GM21367 (cell line): ENCODE measurements at regions not wholly inside any gene's neighbourhood (a gene's known extent, or its start where the extent isn't known, plus 50 kb on each side); places are given as distances from the start of the nearest gene placed in this dataset.

ENCODE experiments used
- ATAC-seq: cut with Tn5 transposase; IDR thresholded peaks from one replicate; pipeline ENCODE4 v1.9.1; 2021; ENCODE audit not compliant: unreplicated experiment

DNA sequence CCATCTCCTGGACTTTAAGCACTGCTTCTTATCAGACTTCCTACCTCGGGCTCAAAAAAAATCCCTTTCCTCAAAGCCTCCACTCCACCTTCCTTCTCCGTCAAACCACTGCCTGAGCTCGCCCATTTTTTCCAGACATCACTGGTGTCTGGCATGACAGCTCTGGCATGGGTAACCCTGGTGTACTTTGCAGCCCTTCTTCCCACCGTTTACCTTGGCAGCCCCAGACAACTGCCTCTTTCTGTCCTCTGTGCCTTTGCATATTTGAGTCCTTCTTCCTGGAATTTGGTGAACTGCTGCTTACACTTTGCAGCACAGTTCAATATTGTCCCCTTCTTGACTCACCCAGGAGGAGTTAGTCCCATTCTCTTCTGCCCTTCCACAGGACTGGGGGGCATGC, 144.6 kb upstream of the TBX20 start:
- ATAC-seq = no peak

DNA sequence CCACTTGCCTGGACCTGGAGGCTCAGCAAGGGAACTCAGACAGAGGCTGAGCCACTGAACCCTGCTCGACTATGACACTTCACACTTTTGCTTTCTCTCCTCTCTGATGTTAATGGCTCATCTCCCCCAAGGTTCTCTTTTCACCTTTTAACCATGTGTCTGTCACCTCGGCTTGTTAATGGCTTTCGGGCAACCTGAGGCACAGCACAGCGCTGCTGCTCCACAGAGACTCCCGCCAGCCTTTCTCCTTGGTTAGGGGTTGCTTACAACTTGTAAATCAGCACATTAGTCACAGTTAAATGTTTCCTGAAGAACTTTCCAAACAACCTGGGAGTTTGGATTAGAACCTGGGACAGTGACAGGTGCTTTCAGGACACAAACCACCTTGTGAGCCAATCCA, 136.2 kb upstream of the TBX20 start:
- ATAC-seq = no peak

DNA sequence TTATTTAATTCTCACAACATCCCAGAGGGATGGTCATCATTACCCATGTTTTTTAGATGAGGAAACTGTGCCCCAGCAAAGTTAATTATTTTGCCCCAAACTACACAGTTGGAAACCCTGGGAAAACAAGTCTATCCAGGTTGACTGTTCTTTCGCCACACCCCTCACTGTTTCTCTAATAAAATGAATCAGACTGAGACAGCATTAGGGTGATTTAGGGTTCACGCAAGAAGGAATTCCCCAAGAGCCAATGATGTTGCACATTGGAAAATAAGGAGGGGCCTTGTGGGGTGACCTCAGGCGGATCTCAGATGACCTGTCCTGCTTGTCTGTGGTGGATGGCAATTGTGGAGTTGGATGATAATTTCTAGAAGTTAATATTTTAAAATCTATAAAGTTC, 135.7 kb upstream of the TBX20 start:
- no peak for ATAC-seq

- ATAC-seq = no peak
These were observed 133.2 kb upstream of the TBX20 start for GRCh38 chr7:35386816-35387706.

GRCh38 chr7:35386082-35386815, 132.3 kb upstream of the TBX20 start:
- no peak for ATAC-seq

DNA sequence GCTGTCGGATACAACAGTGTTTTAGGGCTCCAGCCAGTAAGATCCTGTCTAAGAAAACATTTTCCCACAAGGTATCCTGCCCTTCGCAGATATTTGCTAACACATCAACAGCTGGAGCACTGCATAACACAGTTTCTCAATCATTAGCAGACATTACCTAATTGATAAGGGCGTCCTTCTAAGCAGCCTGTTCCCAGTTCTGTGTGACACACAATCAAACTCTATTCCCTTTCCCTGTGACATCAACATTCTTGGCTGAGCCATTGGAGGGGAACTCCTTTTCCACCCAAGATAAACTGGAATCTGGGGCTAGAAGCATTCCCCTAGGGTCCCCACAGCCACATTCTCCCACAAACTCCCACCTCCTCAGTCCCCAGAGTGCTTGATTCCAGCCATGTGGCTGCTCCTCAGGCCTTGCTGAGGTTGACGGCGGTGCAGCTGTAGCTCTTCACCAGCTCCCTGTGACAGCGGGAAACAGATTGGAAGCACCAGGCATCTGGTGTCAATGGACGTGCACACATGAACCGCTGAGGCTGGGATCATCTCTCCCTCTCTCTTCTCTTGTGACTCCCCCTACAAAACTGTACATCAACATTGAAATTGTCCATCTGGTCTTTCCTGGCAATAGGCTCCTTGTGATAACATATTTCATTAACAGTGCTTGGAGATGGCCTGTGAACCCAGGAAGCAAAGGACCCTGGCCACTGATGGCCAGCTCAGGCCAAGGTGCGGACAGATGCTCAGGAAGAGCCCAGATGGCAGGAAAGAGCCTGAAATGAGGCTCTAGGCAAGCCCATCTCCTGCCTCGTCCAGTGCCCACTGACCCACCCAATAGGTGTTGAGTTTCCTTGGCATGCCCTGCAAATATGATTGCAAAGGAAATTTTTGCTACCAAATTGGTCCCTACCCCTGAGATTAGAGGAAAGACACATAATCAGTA, 131.1 kb upstream of the TBX20 start:
- ATAC-seq = no peak

DNA sequence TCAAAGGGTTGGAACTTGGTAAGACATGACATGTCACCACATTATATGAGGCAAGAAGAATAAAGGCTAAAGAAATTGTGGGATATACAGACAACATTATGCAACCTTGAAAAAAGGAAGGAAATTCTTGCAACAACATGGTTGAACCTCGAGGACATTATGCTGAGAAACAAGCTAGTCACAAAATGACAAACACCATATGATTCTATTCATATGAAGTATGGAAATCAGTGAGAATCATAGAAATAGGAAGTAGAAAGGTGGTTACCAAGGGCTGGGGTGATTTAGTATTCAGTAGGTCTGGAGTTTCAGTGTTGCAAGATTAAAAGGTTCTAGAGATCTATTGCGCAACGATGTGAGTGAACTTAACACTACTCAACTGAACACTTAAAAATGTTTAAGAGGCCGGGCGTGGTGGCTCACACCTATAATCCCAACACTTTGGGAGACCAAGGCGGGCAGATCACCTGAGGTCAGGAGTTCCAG, 126.9 kb upstream of the TBX20 start:
- no peak for ATAC-seq

DNA sequence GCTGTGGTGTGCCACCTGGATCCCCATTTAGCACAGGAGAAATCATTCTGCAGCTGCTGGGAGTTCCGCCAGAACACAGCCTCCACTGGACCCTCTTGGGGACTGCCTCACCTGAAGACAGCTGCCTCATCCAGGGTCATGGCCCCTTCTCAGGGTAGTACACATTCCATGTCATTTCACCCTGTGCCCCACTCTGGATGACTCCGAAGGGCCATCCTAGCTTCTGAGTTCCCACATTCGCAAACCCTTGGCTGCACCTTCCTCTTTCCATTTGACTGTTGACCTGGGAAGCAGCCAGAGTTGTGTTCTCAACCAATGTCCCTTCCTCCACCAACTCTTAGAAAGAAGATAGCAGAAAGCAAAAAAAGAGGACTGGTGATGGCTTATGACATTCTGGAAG, 125.6 kb upstream of the TBX20 start:
- ATAC-seq = no peak

- no peak for ATAC-seq
These were observed 121.6 kb upstream of the TBX20 start for GRCh38 chr7:35375516-35375915.

DNA sequence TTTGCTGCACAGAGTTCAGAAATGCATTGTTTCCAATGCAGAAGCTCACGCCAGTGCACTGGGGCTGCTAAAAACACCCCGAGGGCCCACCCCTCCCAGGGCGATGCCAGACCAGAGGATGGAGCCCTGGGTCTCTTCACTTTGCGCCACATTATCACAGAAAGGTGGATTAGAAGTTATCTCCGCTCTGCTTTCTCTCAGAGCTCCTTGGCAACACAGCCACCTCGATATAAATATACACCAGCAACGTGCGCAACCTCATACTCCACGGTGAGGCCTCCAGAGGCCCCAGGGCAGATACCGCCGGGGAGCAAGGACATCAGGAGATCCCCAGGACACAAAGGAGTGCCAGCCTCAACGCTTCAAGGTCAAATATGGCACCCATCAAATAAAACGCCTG, 121.0 kb upstream of the TBX20 start:
- no peak for ATAC-seq

- ATAC-seq = no peak
These were observed 117.3 kb upstream of the TBX20 start for GRCh38 chr7:35371221-35371620.

GRCh38 chr7:35370687-35371086, 116.8 kb upstream of the TBX20 start:
- ATAC-seq = no peak

DNA sequence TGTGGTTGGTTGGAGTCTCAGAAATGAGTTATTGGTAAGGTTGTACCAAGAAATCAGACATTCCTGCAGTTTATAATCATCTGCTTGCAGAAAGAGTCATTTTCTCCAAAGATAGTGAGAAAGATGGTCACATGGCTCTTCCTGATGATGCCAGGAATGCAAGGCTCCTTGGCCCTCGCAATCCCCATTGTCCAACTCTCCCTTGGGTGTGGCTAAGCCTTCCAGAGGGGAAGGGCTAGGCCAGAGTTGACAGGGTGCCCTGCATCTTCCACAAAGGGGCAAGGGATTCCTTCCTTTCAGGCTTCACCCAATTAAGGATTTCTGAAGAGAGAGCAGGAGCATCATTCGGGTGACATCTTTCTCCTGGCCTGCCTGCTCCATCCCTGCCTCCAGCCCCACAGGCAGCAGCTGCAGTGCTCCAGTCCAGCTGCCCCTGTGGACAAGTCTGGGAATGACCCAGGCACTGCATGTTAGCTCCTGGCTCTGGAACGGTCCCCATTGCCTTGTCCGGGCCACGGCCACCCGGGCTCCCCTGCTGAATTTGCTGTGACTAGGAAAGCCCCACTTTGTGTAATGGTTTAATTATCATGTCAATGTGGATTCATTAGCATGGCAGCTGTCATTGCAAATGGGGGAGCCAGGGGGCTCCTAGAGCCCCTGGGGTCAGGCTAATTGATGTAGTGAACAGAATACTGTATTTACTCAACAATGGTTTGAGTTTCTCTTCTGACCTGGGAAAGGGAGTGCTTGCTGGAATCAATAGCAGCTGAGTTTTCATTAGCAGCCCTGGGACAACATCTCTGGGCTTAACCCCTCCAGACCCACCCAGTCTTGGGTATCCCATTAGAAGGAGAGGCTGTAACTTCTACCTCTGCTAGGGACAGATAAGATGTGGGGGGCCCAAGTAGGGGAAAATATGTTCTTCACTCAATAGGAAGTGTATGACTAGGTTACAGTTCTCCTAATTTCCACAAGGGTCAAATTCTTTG, 112.6 kb upstream of the TBX20 start:
- no peak for ATAC-seq

- peak; percentile 67 for ATAC-seq
These were observed 111.6 kb upstream of the TBX20 start for GRCh38 chr7:35365523-35365922.

DNA sequence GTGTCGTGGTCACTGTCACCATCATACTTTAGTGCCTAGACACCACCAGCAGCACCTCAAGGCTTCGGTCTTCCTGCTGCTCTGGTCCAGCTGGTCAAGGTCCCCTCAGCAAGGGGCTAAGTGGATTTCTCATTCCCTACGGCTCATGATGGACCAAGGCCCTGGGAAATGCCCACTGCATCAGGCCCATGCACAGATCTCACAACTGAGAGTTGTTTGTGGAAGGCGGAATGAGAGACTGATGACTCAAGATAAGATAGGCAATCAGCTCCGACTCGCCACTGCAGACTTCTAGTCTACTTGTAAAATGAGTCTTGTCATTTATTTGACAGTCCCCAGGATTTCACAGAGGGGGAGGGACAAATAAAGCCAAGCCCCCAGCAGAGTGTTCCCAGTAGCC, 108.4 kb upstream of the TBX20 start:
- no peak for ATAC-seq

DNA sequence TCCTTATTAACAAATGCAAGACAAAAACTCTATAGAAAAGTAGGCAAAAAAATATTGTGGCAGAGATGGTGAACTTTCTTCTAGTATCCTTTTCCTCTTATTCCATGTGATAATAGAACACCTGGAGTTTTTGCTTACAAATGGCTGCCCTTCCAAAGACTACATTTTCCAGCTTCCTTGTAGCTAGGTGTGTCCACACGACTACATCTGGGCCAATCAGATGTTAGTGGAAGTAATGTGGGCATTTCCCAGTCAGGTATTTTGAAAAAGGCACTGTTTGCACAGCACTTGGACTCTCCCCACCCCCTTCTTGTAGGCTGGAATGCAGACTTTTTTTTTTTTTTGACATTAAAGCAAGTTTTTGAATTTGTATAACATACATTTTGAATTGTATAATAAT, 105.5 kb upstream of the TBX20 start:
- no peak for ATAC-seq

DNA sequence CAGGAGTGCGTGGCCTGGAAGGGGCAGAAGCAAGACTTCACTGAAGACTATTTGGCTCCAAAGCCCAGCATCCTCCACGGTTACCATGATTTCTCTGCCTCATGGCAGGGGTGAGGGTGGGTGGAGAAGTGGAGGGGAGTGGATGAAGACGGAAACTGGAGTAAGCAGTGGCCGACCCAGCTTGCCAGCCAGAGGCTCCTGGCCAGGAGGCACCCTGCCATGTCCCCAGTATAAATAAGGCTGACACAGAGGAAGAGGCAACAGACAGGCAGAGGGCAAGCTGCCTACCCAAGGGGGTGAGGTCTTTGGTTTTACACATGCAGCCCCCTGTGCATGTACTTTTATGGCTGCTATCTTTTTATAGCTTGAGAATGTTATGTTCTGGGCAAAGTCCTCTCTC, 102.6 kb upstream of the TBX20 start:
- ATAC-seq = no peak

DNA sequence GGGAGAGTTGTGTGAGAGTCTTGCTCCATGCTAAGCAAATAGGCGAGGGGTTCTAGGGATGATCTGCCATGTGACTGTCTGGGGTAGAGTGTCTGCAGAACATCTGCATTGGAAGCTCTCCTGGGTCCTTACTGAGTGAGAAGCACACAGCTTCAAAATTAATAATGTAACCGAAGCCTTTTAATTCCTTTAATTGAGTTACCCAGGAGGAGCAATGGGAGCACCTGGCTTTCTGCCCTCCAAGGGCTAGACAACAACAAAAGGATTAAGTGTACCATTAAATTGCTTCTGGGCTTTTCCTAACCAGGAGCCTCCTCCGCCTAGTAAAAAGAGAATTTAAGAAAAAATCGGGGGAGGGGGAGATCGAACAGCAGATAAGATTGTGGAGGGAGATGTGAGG, 102.0 kb upstream of the TBX20 start:
- no peak for ATAC-seq

DNA sequence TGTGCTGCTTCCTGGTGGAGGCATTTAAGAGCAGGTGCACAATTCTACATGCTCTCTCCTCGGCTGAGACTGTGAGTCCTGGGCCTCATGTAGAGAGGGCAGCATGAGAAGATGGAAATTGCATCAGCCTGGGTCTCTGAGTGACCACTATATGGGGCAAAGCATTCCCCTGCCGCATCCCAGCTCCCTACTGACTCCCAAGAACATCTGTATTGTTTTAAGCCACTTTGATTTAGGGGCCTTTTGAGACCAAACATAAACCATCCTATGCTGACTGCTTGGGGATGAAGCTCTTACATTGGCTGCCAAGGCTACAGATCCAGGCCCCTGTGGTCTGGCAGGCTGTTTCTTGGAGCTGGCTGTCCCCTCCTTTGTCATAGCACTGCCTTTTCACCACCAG, 101.3 kb upstream of the TBX20 start:
- no peak for ATAC-seq

GRCh38 chr7:35353481-35353880, 99.6 kb upstream of the TBX20 start:
- no peak for ATAC-seq
